Neural cell (in vitro differentiated cells): ENCODE measurements at regions not wholly inside any gene's neighbourhood (a gene's known extent, or its start where the extent isn't known, plus 50 kb on each side); places are given as distances from the start of the nearest gene placed in this dataset.

Source experiments
- H2AFZ ChIP-seq: fragments of 200-600, 300-800 bp; sonication (generic), shearing (Covaris generic); 2 replicates; pipeline ENCODE4 v1.6.0; 2014; ENCODE audit warnings: low read depth, mild to moderate bottlenecking, antibody characterized with exemption, low read length, moderate library complexity
- H3F3A ChIP-seq: fragments of 200-600 bp; shearing (Covaris generic); 2 replicates; pipeline ENCODE4 v1.6.1; 2016; ENCODE audit warnings: mild to moderate bottlenecking, moderate library complexity, mixed read lengths, antibody characterized with exemption, low read length; ENCODE audit not compliant: insufficient read depth, poor library complexity, severe bottlenecking
- H3K27ac ChIP-seq: fragments of 200-600, 300-800 bp; sonication (generic), shearing (Covaris generic); 2 replicates; pipeline ENCODE4 v1.5.1; 2014; ENCODE audit warnings: mild to moderate bottlenecking, low read length, moderate library complexity
- H3K27me3 ChIP-seq: fragments of 300-800, 200-600 bp; sonication (generic), shearing (Covaris generic); 2 replicates; pipeline ENCODE4 v1.6.0; 2014; ENCODE audit warnings: mild to moderate bottlenecking, low read depth, low read length, moderate library complexity; ENCODE audit not compliant: insufficient read depth
- H3K36me3 ChIP-seq: fragments of 300-800, 200-600 bp; sonication (generic), shearing (Covaris generic); 2 replicates; pipeline ENCODE4 v1.5.1; 2014; ENCODE audit warnings: mild to moderate bottlenecking, antibody characterized with exemption, low read length, moderate library complexity; ENCODE audit not compliant: insufficient read depth
- H3K4me2 ChIP-seq: fragments of 300-800, 200-600 bp; sonication (generic), shearing (Covaris generic); 2 replicates; pipeline ENCODE4 v1.6.0; 2014; ENCODE audit warnings: mild to moderate bottlenecking, low read length
- H3K4me3 ChIP-seq: fragments of 300-800, 200-600 bp; sonication (generic), shearing (Covaris generic); 2 replicates; pipeline ENCODE4 v1.5.1; 2014; ENCODE audit warnings: mild to moderate bottlenecking, low read length, moderate library complexity
- H3K79me2 ChIP-seq: fragments of 200-600 bp; shearing (Covaris generic); replicated peaks from 2 replicates; pipeline ENCODE4 v1.6.0; 2014; ENCODE audit warnings: mild to moderate bottlenecking, low read length, moderate library complexity; ENCODE audit not compliant: insufficient read depth
- H3K9ac ChIP-seq: fragments of 300-800, 200-600 bp; sonication (generic), shearing (Covaris generic); 2 replicates; pipeline ENCODE4 v1.6.1; 2016; ENCODE audit warnings: mild to moderate bottlenecking, low read length, mixed read lengths
- H3K9me2 ChIP-seq: fragments of 200-600 bp; shearing (Covaris generic); 2 replicates; pipeline ENCODE4 v1.6.1; 2016; ENCODE audit warnings: mild to moderate bottlenecking, low read length, mixed read lengths; ENCODE audit not compliant: insufficient read depth
- H3K9me3 ChIP-seq: fragments of 200-600, 300-800 bp; sonication (generic), shearing (Covaris generic); 2 replicates; pipeline ENCODE4 v1.6.1; 2016; ENCODE audit warnings: mild to moderate bottlenecking, mixed run types, low read length, moderate library complexity, mixed read lengths
- H4K20me1 ChIP-seq: fragments of 200-600 bp; shearing (Covaris generic); 2 replicates; pipeline ENCODE4 v1.6.1; 2016; ENCODE audit warnings: mild to moderate bottlenecking, mixed run types; ENCODE audit not compliant: insufficient read depth
- EP300 ChIP-seq: fragments of 450-650 bp; conservative IDR thresholded peaks from 2 replicates; pipeline ENCODE4 v1.6.1; 2014; ENCODE audit warnings: antibody characterized with exemption, mild to moderate bottlenecking, moderate library complexity; ENCODE audit not compliant: poor library complexity, severe bottlenecking
- EZH2 ChIP-seq: fragments of 200-600, 300-800 bp; shearing (Covaris generic), sonication (generic); IDR thresholded peaks from 2 replicates; pipeline ENCODE4 v1.6.1; 2014; ENCODE audit warnings: antibody characterized with exemption, low read length, borderline replicate concordance, mild to moderate bottlenecking; ENCODE audit not compliant: insufficient read depth, poor library complexity, severe bottlenecking
- MXI1 ChIP-seq: fragments of 450-650 bp; conservative IDR thresholded peaks from 2 replicates; pipeline ENCODE4 v1.6.1; 2014; ENCODE audit warnings: antibody characterized with exemption, mild to moderate bottlenecking; ENCODE audit not compliant: poor library complexity, severe bottlenecking
- POLR2AphosphoS5 ChIP-seq: IDR thresholded peaks from 2 replicates; pipeline ENCODE4 v1.6.1; 2012
- RAD21 ChIP-seq: fragments of 450-650 bp; conservative IDR thresholded peaks from 2 replicates; pipeline ENCODE4 v1.6.1; 2014; ENCODE audit warnings: antibody characterized with exemption, mild to moderate bottlenecking, moderate library complexity
- SMC3 ChIP-seq: fragments of 450-650 bp; conservative IDR thresholded peaks from 2 replicates; pipeline ENCODE4 v1.6.1; 2014; ENCODE audit warnings: antibody characterized with exemption, mild to moderate bottlenecking, moderate library complexity; ENCODE audit not compliant: poor library complexity
- TAF1 ChIP-seq: IDR thresholded peaks from 2 replicates; pipeline ENCODE4 v1.6.1; 2012; ENCODE audit warnings: low read depth
- TF ChIP-seq, protein P1 (sequence below): IDR thresholded peaks from 2 replicates; pipeline ENCODE4 v1.6.1; 2012; ENCODE audit warnings: borderline replicate concordance
- TF ChIP-seq, protein P2 (sequence below): fragments of 450-650 bp; IDR thresholded peaks from 2 replicates; pipeline ENCODE4 v1.5.1; 2014; ENCODE audit warnings: antibody characterized with exemption, mild to moderate bottlenecking, moderate library complexity; ENCODE audit not compliant: poor library complexity, severe bottlenecking

DNA sequence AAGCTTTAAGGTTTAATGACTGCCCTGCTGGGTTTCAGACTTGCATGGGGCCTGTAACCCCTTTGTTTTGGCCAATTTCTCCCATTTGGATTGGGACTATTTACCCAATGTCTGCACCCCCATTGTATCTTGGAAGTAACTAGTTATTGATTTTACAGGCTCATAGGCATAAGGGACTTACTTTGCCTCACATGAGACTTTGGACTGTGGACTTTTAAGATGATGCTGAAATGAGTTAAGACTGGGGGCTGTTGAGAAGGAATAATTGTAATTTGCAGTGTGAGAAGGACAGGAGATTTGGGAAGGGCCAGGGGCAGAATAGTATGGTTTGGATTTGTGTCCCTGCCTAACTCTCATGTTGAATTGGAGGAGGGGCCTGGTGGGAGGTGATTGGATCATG is 260.7 kb downstream of the SNCA start:
- no peaks in the 10 kb centered on the region for H3K9me3 ChIP-seq
- H3K36me3 ChIP-seq, result no peaks in the 10 kb centered on the region
- no peak overlapping the region for H3K4me3 ChIP-seq
- H4K20me1 ChIP-seq, result no peaks in the 10 kb centered on the region
- H3F3A ChIP-seq, result no peaks in the 10 kb centered on the region
- no peaks in the 10 kb centered on the region for H3K79me2 ChIP-seq
- no peak overlapping the region for H3K27ac ChIP-seq
- no peak overlapping the region for H3K4me2 ChIP-seq
- TF ChIP-seq EP300 (no peak), SMC3 (no peak)
- no peak overlapping the region for H2AFZ ChIP-seq
- no peaks in the 10 kb centered on the region for H3K9me2 ChIP-seq
- no peak overlapping the region for H3K9ac ChIP-seq
- no peaks in the 10 kb centered on the region for H3K27me3 ChIP-seq

DNA sequence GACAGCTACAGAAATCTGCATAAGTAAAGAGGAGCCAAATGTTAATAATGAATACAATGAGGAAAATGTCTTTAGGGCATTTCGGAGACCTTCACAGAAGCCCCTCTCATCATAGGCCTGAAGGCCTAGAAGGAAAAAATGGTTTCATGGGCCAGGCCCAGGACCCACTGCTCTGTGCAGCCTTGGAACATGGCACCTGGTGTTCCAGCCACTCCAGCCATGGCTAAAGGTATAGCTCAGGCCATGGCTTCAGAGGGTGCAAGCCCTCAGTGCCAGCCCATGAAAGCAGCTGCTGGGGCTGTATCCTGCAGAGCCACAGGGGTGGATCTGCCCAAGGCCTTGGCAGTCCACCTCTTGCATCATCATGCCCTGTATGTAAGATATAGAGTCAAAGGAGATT is 261.1 kb downstream of the SNCA start:
- Histone ChIP-seq H3K9me2 (no peaks in the 10 kb centered on the region), H3K79me2 (no peaks in the 10 kb centered on the region), H2AFZ (no peak overlapping the region), H3K27ac (no peak overlapping the region), H3K9me3 (no peaks in the 10 kb centered on the region), H4K20me1 (no peaks in the 10 kb centered on the region), H3K27me3 (no peaks in the 10 kb centered on the region), H3K4me3 (no peak overlapping the region), H3K9ac (no peak overlapping the region), H3F3A (no peaks in the 10 kb centered on the region), H3K4me2 (no peak overlapping the region), H3K36me3 (no peaks in the 10 kb centered on the region)
- TF ChIP-seq SMC3 (no peak), TAF1 (no peak), RAD21 (no peak), MXI1 (no peak), EZH2 (no peak), POLR2AphosphoS5 (no peak), EP300 (no peak)
- TF ChIP-seq, protein P1, sequence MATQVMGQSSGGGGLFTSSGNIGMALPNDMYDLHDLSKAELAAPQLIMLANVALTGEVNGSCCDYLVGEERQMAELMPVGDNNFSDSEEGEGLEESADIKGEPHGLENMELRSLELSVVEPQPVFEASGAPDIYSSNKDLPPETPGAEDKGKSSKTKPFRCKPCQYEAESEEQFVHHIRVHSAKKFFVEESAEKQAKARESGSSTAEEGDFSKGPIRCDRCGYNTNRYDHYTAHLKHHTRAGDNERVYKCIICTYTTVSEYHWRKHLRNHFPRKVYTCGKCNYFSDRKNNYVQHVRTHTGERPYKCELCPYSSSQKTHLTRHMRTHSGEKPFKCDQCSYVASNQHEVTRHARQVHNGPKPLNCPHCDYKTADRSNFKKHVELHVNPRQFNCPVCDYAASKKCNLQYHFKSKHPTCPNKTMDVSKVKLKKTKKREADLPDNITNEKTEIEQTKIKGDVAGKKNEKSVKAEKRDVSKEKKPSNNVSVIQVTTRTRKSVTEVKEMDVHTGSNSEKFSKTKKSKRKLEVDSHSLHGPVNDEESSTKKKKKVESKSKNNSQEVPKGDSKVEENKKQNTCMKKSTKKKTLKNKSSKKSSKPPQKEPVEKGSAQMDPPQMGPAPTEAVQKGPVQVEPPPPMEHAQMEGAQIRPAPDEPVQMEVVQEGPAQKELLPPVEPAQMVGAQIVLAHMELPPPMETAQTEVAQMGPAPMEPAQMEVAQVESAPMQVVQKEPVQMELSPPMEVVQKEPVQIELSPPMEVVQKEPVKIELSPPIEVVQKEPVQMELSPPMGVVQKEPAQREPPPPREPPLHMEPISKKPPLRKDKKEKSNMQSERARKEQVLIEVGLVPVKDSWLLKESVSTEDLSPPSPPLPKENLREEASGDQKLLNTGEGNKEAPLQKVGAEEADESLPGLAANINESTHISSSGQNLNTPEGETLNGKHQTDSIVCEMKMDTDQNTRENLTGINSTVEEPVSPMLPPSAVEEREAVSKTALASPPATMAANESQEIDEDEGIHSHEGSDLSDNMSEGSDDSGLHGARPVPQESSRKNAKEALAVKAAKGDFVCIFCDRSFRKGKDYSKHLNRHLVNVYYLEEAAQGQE, result no peak
- TF ChIP-seq, protein P2, sequence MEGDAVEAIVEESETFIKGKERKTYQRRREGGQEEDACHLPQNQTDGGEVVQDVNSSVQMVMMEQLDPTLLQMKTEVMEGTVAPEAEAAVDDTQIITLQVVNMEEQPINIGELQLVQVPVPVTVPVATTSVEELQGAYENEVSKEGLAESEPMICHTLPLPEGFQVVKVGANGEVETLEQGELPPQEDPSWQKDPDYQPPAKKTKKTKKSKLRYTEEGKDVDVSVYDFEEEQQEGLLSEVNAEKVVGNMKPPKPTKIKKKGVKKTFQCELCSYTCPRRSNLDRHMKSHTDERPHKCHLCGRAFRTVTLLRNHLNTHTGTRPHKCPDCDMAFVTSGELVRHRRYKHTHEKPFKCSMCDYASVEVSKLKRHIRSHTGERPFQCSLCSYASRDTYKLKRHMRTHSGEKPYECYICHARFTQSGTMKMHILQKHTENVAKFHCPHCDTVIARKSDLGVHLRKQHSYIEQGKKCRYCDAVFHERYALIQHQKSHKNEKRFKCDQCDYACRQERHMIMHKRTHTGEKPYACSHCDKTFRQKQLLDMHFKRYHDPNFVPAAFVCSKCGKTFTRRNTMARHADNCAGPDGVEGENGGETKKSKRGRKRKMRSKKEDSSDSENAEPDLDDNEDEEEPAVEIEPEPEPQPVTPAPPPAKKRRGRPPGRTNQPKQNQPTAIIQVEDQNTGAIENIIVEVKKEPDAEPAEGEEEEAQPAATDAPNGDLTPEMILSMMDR, result no peak

DNA sequence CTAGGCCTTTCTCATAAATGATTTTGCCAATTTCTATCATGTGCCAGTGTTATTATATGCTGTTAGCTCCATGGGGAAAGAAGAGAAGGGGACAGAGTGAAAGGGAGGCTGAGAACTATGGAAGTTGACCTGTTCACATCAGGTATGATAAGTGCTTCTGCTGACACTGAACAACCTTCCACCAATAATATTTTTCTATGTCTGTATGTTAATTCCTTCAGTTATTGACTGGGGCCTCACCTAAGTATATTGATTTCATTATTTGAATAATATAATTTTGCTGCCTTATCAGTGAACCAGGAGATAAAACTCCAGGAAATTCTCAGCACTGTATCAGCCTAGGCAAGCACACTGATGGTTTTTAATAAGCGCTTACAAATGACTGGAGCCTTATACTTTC is 262.8 kb downstream of the SNCA start:
- Histone ChIP-seq H3K4me3 (no peak overlapping the region), H3K9me3 (no peaks in the 10 kb centered on the region), H3F3A (no peaks in the 10 kb centered on the region), H2AFZ (no peak overlapping the region), H3K4me2 (no peak overlapping the region), H3K9ac (no peak overlapping the region), H3K27me3 (no peaks in the 10 kb centered on the region), H4K20me1 (no peaks in the 10 kb centered on the region), H3K9me2 (no peaks in the 10 kb centered on the region), H3K27ac (no peak overlapping the region), H3K36me3 (no peaks in the 10 kb centered on the region), H3K79me2 (no peaks in the 10 kb centered on the region)
- TF ChIP-seq MXI1 (no peak), TAF1 (no peak), POLR2AphosphoS5 (no peak), EP300 (no peak), EZH2 (no peak), SMC3 (no peak), RAD21 (no peak)
- TF ChIP-seq, protein P2, result no peak
- TF ChIP-seq, protein P1, result no peak
